Common myeloid progenitor, CD34-positive (primary cell): ENCODE measurements at regions not wholly inside any gene's neighbourhood (a gene's known extent, or its start where the extent isn't known, plus 50 kb on each side); places are given as distances from the start of the nearest gene placed in this dataset.

Source experiments
- CTCF ChIA-PET: fragments of 350-600 bp; sonication (Branson Sonifier 250); formaldehyde crosslinking; loops from one replicate; lab custom pipeline; 2021; ENCODE audit warnings: antibody characterized with exemption; lab: Charles Lee
- POLR2A ChIA-PET: fragments of 350-600 bp; sonication (Branson Sonifier 250); formaldehyde crosslinking; loops from one replicate; lab custom pipeline; 2021; ENCODE audit warnings: antibody characterized with exemption; lab: Charles Lee
- DNase-seq, 3 donors: peaks; one replicate each; pipeline versions ENCODE4 v3.0.0 to v3.0.0-alpha.2; 2013
- H3K27ac ChIP-seq, 2 experiments: 1 replicate in 1 of 2; 2 replicates in 1 of 2; pipeline ENCODE4 v1.7.0; 2013; ENCODE audit warnings: inconsistent platforms in 2 of 2, low read length in 2 of 2, mild to moderate bottlenecking in 2 of 2, low read depth in 1 of 2, moderate library complexity in 1 of 2; ENCODE audit not compliant: severe bottlenecking in 2 of 2, insufficient read depth in 1 of 2, poor library complexity in 1 of 2
- H3K27me3 ChIP-seq, 5 experiments: replicated peaks in 2 of 5; 1 replicate in 3 of 5; 2 replicates in 2 of 5; pipeline versions ENCODE4 v1.6.1 to v1.7.0; 2013; ENCODE audit warnings: low read length in 4 of 5, mild to moderate bottlenecking in 2 of 5, moderate library complexity in 2 of 5, inconsistent platforms in 1 of 5; ENCODE audit not compliant: insufficient read depth in 5 of 5, control insufficient read depth in 4 of 5
- H3K36me3 ChIP-seq, 4 experiments: 1 replicate in 2 of 4; 2 replicates in 2 of 4; pipeline versions ENCODE4 v1.6.1 to v1.7.0; 2013; ENCODE audit warnings: low read length in 3 of 4, control low read depth in 1 of 4, mild to moderate bottlenecking in 1 of 4; ENCODE audit not compliant: control insufficient read depth in 4 of 4, insufficient read depth in 4 of 4
- H3K4me1 ChIP-seq, 4 experiments: 1 replicate in 3 of 4; 2 replicates in 1 of 4; pipeline versions ENCODE4 v1.6.1 to v1.7.1; 2013; ENCODE audit warnings: low read length in 3 of 4, mild to moderate bottlenecking in 3 of 4, control low read depth in 1 of 4, inconsistent platforms in 1 of 4, moderate library complexity in 1 of 4; ENCODE audit not compliant: control insufficient read depth in 4 of 4, insufficient read depth in 4 of 4; ENCODE audit errors: control extremely low read depth in 1 of 4
- H3K4me3 ChIP-seq, 7 experiments: 1 replicate in 4 of 7; 2 replicates in 3 of 7; pipeline versions ENCODE4 v1.5.1 to v1.7.0; 2013; ENCODE audit warnings: mild to moderate bottlenecking in 7 of 7, low read length in 6 of 7, moderate library complexity in 6 of 7, inconsistent platforms in 2 of 7, low read depth in 2 of 7, control low read depth in 1 of 7; ENCODE audit not compliant: insufficient read depth in 4 of 7, control insufficient read depth in 1 of 7; ENCODE audit errors: extremely low read depth in 1 of 7
- H3K9me3 ChIP-seq, 5 experiments: 1 replicate in 4 of 5; 2 replicates in 1 of 5; pipeline versions ENCODE4 v1.6.1 to v1.7.1; 2013; ENCODE audit warnings: low read length in 4 of 5, mild to moderate bottlenecking in 2 of 5, inconsistent platforms in 1 of 5, low read depth in 1 of 5, moderate library complexity in 1 of 5; ENCODE audit not compliant: control insufficient read depth in 4 of 5, insufficient read depth in 2 of 5; ENCODE audit errors: control extremely low read depth in 1 of 5
- WGBS: methylation state at CpG from one replicate; pipeline ENCODE4 v1.1.5; 2013; ENCODE audit not compliant: insufficient coverage; 5-methylcytosine and 5-hydroxymethylcytosine counted together

DNA sequence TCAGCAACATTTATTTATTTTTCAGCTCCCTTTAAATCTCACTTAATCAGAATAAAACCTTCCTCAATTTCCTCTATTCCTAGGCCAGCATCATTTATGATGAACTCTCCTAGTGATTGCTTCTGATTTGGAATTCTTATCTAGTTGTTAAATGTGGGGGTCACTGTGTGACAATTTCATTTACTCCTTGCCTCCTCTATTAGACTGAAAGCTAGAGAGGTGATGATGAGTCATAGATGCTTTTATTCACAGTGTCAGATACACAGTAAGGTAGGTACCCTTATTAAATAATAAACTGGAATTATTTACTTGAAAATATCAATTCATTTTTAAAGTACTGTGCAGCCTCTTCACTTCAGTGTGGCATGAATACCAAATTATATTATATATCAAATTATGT lies 960.6 kb downstream of the MAT2B start:
- Histone ChIP-seq H3K4me3 (no peak overlapping the region), H3K36me3 (no peaks in the 10 kb centered on the region), H3K4me1 (no peaks in the 10 kb centered on the region), H3K27ac (no peak overlapping the region), H3K27me3 (no peaks in the 10 kb centered on the region), H3K9me3 (no peaks in the 10 kb centered on the region)
- no peak for DNase-seq
- ChIA-PET POLR2A (no interaction called here), CTCF (no interaction called here)

DNA sequence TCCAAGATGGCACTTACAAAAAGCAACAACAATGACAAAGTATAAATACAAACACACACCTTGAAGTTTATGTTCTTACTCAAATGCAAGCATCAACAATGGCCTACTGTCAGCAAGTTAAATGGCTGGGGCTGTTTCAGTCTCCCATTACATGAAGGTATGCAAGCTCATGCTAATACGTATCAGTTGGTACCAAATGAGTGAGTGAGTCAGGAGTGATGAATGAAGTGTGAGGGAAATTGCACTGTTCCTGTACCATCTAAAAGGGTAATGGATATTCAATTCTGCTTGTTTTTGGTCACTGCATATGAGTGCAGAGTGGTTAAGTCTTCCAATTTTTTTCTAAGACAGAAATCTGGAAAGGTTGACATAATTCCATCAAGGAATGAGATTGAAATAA lies 964.9 kb downstream of the MAT2B start:
- H3K36me3 ChIP-seq, result no peaks in the 10 kb centered on the region
- POLR2A ChIA-PET, result no interaction called here
- H3K4me3 ChIP-seq, result no peak overlapping the region
- WGBS, result 89% methylated on average over 1 of the region's 1 CpG
- DNase-seq, result no peak
- H3K4me1 ChIP-seq, result no peaks in the 10 kb centered on the region
- H3K27me3 ChIP-seq, result no peaks in the 10 kb centered on the region
- no peak overlapping the region for H3K27ac ChIP-seq
- CTCF ChIA-PET, result interaction anchor here (1.0 kb wide), 1 partner anchor 892 kb away, joined by 3 read pairs; no protein-coding TSS in a partner anchor
- H3K9me3 ChIP-seq, result no peaks in the 10 kb centered on the region

DNA sequence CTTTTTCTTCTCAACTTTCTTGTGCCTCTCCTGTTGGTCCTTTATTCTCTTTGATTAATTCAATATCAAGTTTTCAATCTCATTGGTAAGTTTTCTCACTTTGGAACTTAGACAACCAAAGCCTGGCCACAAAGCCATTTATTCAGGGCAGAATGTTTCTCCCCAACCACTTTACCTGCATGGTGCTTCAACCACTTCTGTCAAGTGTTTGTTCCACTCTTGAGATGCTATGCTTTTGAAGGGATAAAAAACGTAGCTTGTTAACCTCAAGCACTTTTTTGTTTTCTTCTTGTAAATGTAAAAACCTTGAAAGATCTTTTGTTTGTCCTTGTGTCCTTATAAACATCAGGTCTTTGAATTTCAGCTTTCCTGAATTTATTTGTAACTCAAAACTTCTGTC lies 966.7 kb downstream of the MAT2B start:
- Histone ChIP-seq H3K36me3 (no peaks in the 10 kb centered on the region), H3K4me1 (no peaks in the 10 kb centered on the region), H3K9me3 (no peaks in the 10 kb centered on the region), H3K4me3 (no peak overlapping the region), H3K27me3 (no peaks in the 10 kb centered on the region), H3K27ac (no peak overlapping the region)
- no peak for DNase-seq
- POLR2A ChIA-PET, result no interaction called here
- CTCF ChIA-PET, result no interaction called here
- WGBS, result no CpG with 5 or more reads among the region's 1 CpG

DNA sequence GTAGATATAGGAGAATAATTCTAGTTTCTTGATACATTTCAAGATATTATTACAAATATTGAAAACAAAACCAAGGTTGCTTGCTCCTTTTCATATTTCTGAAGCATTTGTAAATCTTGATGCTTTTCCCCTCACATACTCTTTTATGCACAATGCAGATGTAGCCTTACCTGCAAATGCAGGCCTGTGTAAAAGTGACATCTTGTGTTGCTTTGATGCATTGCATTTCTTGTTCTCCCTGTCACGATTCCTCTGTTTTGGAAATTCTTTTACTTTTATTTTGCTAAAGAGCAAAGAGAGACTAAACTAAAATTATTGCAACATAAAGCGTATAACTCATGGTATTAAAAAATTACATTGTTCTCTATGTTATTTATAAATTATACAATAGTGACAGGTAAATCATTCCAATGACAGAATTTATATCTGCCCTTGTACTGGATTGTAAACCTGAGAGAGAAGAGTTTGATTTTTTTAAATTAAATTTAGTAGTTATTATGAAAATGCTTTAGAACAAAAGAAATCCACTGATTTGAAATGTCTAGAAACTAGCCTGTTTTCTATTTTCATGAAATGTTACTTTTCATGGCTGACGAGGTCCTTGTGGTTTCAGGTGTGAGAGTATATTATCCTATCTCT lies 970.0 kb downstream of the MAT2B start:
- DNase-seq, result peak in 2 of 3 donors; percentile 15 to 32
- WGBS, result no CpG with 5 or more reads among the region's 3 CpGs

DNA sequence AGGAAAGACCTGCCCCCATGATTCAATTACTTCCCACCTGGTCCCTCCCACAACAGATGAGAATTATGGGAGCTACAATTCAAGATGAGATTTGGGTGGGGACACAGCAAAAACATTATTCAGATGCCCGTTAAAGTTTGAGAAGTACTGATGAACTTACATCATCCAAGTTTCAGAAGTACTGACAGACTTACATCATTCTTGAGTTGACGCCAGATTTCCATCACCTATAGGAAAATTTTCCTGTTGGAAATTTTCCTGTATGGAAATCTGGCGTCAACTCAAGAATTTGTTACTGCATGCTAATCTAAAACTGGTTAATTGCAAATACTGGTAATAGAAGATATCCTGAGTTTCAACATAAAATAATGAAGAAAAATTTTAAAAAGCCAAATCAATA lies 975.9 kb downstream of the MAT2B start:
- DNase-seq, result no peak
- WGBS, result 100% methylated on average over 1 of the region's 3 CpGs
- ChIA-PET POLR2A (no interaction called here), CTCF (no interaction called here)
- H3K4me1 ChIP-seq, result no peaks in the 10 kb centered on the region
- H3K9me3 ChIP-seq, result no peaks in the 10 kb centered on the region
- no peak overlapping the region for H3K4me3 ChIP-seq
- H3K27ac ChIP-seq, result no peak overlapping the region
- H3K27me3 ChIP-seq, result no peaks in the 10 kb centered on the region
- H3K36me3 ChIP-seq, result no peaks in the 10 kb centered on the region

More for the DNA sequence above, 970.0 kb downstream of the MAT2B start:
- Histone ChIP-seq H3K27ac (no peak overlapping the region), H3K36me3 (no peaks in the 10 kb centered on the region), H3K4me1 (no peaks in the 10 kb centered on the region), H3K27me3 (no peaks in the 10 kb centered on the region), H3K4me3 (no peak overlapping the region), H3K9me3 (no peaks in the 10 kb centered on the region)
- POLR2A ChIA-PET, result interaction anchor here (0.6 kb wide), 1 partner anchor 45 kb away, joined by 10 read pairs; no protein-coding TSS in a partner anchor
- CTCF ChIA-PET, result interaction anchor here (1.0 to 1.8 kb wide), 6 partner anchors 29 to 781 kb away, joined by 3 to 6 read pairs (median 4); no protein-coding TSS in a partner anchor

DNA sequence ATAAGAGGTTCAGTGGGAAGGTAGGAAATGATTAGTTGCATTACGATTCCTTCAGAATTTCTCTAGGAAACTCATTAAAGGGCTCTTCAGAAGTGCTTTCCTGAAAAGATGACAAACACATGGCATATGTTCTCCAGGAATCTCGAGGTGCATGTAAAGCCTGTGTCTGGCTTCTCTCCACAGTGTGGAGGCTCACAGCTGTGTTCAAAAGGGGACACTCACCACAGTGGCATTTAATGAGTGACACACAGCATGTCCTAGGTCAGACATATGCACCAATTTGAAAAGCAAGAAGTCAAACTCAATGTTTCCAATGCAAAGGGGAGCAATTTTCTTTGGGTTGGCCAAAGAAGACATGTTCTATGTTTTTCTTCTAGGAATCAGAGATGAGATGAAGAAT lies 976.9 kb downstream of the MAT2B start:
- POLR2A ChIA-PET, result interaction anchor here (0.7 kb wide), 1 partner anchor 695 kb away, joined by 5 read pairs; no protein-coding TSS in a partner anchor
- no peak for DNase-seq
- WGBS, result 94% methylated on average over 2 of the region's 2 CpGs
- CTCF ChIA-PET, result interaction anchor here (1.3 kb wide), 1 partner anchor 474 kb away, joined by 3 read pairs; no protein-coding TSS in a partner anchor
- Histone ChIP-seq H3K4me3 (no peak overlapping the region), H3K27me3 (no peaks in the 10 kb centered on the region), H3K27ac (no peak overlapping the region), H3K36me3 (no peaks in the 10 kb centered on the region), H3K9me3 (no peaks in the 10 kb centered on the region), H3K4me1 (no peaks in the 10 kb centered on the region)

DNA sequence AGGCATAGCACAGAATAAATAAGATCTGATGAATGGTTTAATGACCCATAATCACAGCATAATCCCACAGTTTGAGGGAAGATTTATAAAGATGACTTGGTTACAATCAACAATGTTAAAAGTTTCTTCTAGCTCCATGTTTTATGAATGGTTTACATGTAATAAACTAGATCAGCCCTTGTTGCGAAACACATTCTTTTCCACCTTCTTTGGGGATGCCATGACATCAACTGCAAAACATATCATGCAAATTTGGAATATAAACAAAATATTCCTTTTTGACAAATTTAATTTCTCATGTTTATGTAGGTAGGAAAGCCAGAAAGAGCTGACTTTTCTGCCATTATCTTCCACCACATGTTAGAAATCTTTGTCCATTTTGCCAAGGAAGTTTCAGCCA lies 979.5 kb downstream of the MAT2B start:
- Histone ChIP-seq H3K9me3 (no peaks in the 10 kb centered on the region), H3K27ac (no peak overlapping the region), H3K4me3 (no peak overlapping the region), H3K36me3 (no peaks in the 10 kb centered on the region), H3K4me1 (no peaks in the 10 kb centered on the region), H3K27me3 (no peaks in the 10 kb centered on the region)
- no peak for DNase-seq
- CTCF ChIA-PET, result no interaction called here
- WGBS, result no CpG with 5 or more reads among the region's 1 CpG
- POLR2A ChIA-PET, result no interaction called here
